HG03571 (cell line): ENCODE measurements at regions not wholly inside any gene's neighbourhood (a gene's known extent, or its start where the extent isn't known, plus 50 kb on each side); places are given as distances from the start of the nearest gene placed in this dataset.

ENCODE experiments used
- ATAC-seq: cut with Tn5 transposase; IDR thresholded peaks from one replicate; pipeline ENCODE4 v1.9.1; 2021; ENCODE audit not compliant: unreplicated experiment

DNA sequence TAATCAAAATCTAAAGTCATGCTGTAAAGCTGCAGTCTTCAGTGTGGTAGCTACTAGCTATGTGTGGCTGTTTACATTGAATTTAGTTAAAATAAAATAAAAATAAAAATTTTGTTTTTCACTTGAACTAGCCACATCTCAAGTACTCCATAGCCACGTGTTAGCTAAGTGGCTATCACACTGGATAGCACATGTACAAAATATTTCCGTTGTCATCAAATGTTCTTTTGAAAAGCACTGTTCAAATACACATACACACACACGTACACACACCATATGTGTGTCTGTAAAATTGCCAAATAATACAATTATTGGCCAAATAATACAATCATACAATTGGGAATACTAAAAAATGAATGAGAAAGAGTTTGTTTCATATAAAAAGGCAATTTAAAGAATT, 778.2 kb upstream of the FLRT2 start:
- no peak for ATAC-seq

DNA sequence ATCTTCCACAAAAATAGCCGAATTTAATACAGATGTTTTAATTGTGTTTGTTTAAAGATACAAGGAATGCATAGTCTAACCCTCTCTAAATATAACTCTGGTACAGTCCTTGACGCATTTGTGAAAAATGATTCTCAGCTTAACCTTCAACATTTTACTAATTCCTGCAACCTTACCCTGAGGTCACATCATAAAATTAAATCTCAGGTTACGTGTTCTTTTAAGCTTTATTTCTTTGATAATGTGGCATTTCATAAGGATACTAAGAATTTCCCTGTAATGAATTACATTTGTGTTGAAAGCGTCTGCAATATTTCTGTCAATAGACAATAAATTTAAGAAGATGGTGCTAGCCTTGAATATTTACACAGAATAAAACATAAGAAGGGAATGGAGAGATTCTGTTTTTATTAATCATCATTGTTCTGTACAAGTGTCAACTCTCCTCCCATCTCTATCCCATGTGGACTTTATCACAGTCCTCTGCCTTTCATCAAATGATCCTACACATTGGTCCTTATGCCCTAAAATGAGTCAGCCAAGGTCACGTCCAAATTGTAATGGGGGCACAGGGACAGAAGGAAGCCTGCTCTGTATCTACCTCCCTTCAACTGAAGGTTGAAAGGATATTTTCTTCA, 769.3 kb upstream of the FLRT2 start:
- ATAC-seq, result no peak

DNA sequence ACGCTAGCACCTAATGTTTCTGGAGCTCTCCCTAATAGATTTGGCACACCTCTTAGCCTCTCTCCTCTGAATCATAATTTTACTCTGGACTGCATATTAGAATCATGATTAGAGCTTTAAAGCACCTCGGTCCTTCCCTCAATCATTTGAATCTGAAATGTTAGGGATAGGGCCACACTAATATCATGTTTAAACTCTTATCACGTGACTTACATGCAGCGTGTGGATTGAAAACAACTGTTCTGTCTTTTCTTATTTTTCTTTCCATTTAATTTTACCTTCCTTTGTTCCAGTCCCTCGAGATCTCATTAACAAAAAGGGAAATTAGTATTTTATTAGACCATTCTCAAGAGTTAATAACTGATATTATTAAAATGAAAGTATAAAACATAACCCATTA, 762.5 kb upstream of the FLRT2 start:
- no peak for ATAC-seq

DNA sequence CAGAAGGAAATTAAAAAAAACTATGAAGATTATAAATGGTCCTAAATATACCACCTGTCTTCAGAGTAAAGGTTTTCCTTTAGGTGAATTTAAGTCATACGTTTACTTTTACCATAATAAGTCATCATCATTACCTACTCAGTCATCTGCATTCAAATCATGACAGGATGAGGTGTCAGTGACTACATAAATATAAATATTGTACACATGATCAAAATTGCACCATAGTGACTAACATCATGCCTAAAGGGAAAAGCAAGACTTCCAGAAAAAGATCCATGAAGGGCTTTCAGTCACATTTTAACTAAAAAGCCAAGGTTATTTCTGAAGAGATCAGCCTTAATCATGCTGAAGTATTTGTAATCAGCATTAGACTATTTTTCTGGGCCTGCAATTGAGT, 759.9 kb upstream of the FLRT2 start:
- no peak for ATAC-seq

DNA sequence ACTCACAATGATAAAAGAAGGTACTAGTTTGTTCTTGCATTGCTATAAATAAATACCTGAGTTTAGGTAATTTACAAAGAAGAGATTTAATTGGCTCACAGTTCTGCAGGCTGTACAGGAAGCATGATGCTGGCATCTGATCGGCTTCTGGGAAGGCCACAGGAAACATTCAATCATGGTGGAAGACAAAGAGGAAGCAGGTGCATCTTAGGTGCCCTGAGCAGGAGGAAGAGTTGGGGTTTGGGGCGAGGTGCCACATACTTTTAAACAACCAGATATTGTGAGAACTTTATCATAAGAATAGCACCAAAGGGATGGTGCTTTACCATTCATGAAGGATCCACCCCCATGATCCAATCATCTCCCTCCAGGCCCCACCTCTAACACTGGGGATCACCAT, 752.6 kb upstream of the FLRT2 start:
- ATAC-seq, result no peak

DNA sequence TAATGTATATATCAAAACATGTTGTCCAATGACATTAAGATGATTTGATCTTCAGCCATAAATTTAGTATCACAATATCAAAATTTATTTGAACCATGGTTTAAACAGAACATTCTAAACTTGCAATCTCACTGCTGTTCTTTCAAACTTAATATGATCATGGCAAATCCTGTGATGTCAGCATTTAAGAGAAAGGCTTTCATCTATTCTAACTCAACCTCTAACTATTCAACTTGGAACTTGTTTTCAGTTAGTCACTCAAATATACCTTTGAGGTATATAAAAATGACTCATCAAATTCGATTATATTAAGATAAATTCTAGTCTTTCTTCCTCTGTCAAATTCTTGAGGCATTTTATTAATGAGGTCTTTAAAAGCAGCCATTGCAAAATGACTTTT, 747.0 kb upstream of the FLRT2 start:
- no peak for ATAC-seq

DNA sequence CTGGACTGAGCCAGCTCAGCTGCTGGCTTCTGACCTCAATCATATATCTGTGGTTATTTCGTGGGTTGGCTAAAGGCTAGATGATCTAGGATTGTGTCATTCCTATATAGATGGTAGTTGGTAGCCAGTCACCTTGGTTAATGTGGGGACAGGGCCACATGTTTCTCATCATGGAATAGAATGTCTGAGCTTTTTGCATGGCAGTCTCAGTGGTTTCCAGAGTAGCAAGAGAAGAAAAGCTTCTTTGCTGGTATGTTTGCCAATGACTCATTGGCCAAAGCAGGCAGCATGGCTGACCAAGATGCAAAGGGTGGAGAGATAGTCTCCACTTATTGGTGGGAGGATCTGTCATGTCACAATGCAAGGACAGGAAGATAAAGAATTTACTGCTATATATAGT, 746.4 kb upstream of the FLRT2 start:
- ATAC-seq, result no peak

DNA sequence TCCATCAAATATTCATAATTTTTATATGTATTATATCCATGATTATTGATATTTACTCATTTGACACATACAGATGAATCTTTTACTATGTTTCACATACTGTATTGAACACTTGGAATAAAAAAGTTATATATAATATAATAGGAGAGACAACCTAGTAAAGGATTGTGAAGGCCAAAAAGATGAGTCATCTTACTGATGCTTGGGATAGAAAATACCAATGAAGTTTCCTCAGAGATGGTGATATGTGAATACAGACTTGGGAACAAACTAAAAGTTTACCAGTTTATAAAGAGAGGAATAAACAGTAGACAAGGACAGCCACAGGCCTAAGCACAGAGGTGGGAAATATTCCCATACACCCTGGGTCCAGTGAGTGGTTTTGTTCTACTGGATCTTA, 743.9 kb upstream of the FLRT2 start:
- ATAC-seq, result no peak

DNA sequence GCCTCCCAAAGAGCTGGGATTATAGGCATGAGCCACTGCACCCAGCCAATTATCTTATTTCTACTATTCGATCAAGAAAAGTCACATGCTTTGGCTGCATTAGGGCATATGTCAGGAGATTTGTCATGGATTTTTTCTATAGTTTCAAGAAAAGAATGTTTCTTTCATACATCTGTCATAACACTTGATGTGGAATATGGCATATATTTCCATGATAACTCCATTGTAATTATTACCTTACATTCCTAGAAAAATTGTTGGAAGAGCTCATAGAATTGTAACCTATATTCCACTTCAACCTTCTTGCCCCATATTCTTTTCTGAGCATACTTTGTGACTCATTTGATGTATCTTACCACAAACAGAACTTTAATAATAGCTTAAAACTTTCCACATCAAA, 740.9 kb upstream of the FLRT2 start:
- ATAC-seq, result no peak

DNA sequence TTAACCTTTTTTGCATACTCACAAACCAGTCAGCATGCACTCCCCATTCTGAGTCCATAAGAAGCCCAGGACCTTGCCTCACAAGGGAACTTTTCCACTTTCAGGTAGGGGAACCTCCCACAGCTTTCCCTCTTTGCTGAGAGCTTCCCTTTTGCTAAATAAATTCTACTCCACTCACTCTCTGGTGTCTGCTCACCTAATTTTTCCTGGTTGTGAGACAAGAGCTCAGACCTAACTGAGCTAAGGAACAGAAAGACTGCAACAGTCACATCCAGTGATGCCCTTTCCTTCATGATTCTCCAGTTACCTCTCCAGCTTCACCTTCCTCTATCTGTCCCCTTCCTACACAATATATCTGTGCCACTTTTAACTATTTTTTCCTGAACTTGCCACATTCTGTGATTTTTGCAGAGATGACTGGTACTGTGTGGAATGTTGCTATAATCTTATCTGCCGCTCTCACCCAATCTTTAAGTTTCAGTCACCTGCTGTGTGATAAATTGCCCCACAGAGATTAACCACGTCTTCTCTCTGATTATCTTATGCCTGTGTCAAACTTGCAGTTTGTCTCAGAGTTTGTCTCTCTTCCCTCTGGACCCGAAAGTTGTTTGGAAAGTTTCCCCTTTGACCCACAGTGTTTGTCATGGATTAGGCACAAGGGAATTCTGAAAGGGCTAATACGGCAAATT, 737.1 kb upstream of the FLRT2 start:
- no peak for ATAC-seq

DNA sequence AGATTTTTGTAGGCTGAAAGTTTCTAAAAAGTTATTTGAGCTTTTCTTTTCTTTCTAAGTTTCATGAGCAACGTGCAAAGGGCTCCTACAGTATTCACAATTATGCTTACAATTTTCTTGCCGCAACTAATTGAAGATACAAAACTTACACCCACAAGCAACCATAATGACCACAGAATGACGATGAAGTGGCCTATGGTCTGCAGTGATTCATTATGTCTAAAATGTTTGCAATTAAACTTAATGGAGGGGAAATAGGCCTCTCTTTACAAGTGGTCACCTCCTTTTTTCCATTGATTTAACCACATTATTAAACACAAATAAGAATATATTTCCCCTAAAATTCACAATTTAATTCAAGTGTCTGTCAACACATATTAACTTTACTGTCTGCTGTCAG, 732.6 kb upstream of the FLRT2 start:
- no peak for ATAC-seq

DNA sequence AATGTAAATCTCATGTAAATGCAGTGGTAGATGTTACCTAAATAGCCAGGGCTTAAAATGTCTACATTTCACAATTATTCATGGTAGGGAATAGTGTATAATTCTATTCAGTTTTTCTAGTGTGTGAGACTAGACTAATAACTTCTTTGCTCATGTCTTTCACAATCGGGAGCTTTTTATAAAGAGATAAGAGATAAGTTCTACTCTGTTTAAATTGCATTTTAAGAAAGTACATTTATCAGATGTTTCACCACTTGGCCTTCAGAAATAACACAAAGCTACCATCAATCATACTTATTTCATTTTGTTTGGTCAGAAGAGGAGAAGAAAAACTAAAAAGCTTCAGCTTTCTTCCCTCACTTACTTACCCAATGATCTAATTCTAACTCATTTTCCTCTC, 725.5 kb upstream of the FLRT2 start:
- no peak for ATAC-seq

DNA sequence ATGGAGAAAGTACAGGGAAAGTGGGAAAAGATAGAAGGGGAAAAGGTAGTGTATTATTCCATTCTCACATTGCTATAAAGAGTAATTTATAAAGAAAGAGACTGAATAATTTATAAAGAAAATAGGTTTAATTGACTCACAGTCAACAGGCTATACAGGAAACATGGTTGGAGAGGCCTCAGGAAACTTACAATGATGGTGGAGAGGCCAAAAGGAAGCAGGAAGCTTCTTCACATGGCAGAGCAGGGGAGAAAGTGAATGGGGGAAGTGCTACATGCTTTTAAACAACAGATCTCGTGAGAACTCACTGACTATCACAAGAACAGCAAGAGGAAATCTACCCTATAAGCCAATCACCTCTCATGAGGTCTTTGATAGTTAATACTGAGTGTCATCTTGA, 725.0 kb upstream of the FLRT2 start:
- ATAC-seq, result no peak

DNA sequence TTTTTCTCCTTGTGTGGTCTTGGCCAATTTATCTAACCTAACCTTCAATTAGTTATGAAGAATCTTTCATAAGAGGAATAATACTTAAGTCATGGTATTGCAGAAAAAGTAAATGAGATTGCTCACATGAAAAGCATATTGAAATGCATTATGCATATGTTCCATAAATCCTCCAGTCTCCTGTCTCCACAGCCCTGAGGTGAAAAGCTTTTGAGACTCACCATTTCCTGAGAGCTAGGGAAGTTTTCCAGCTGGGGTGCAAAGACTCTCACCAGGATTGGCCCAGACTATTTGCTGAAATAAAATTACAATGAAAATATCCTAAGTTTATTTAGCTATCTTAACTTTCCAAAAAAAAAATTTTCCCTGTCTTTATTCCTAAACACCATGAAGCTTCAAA, 723.8 kb upstream of the FLRT2 start:
- ATAC-seq, result no peak

DNA sequence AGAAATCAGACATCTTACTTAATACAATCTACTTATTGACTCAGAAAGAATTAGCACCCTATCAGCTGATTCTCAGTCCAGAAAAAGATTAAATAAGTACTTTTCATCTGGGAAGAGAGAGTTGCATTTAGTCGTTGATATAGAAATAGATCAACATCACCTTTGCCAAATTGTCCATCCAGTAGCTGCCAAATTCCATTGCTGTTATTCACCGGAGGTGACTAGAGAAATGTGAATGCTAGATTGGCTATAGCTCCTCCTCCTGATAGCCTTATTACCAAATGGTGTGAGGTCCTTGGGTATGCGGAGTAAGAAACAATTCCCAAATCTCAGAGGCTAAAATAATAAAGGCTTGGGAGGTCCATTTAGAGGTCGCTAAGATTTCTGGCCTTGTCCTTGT, 723.3 kb upstream of the FLRT2 start:
- no peak for ATAC-seq

DNA sequence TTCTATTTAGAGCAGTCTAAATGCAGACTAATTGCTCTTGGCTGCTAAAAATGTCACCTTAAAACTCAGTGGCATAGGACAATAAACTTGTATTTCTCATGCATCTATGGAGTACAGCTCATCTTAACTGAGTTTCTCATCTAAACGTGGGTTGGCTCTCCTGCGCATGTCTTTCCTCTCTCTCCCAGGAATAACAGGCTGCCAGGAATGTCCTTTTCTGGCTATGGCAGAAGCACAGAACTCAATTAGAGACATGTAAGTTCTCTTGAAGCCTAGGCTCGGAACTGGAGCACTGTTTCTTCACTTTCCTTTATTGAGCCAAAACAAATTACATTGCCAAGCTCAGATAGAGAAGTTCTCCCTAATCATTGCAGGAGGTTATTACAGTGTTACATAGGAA, 722.3 kb upstream of the FLRT2 start:
- ATAC-seq, result no peak

DNA sequence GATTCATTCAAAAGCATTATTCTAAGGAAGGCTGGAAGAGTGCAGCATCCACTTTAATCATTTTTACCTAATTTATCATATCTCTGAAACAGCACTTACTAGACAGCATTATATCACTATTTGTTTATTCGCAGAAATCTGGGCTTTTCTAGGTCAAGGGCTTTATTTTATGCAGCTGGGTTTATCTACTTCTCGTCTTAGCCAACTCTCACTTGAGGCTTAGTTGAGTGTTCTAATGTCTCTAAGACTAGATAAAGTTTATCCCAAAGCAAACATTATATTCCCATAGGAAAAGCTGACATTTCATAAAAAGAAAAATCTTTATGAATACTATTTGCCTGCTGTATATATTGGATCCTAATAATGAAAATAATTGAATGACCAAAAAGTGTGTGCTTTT, 720.8 kb upstream of the FLRT2 start:
- no peak for ATAC-seq

DNA sequence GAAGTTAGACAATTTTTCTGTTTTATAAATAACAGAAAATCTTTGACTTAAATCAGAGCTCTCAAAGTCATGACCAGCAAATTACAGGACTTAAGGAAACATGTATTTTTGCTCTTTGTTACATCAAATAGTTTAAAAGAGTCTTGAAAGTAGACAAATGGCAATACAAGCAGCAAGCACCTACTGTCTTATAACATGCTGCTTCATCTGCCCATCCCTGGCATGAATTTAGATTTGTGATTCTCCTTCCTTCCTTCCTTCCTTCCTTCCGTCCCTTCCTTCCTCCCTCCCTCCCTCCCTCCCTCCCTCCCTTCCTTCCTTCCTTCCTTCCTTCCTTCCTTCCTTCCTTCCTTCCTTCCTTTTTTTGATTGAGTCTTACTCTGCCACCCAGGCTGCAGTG, 715.6 kb upstream of the FLRT2 start:
- ATAC-seq, result no peak

DNA sequence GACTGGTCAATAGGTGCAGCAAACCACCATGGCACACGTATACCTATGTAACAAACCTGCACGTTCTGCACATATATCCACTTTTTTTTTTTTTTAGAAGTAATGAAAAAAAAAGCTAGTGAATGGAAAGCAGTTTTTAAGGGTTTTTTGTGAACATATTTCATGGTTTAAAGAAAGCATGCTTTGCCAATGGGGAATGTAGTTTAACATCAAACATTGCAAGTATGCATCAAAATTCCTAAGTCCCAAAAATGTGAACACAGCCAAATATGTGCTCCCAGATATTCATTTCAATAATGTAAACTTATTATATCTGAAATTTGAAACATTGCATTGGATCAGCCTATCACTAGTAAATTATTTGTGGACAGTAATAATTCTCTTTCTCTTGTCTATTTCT, 710.4 kb upstream of the FLRT2 start:
- ATAC-seq, result no peak

DNA sequence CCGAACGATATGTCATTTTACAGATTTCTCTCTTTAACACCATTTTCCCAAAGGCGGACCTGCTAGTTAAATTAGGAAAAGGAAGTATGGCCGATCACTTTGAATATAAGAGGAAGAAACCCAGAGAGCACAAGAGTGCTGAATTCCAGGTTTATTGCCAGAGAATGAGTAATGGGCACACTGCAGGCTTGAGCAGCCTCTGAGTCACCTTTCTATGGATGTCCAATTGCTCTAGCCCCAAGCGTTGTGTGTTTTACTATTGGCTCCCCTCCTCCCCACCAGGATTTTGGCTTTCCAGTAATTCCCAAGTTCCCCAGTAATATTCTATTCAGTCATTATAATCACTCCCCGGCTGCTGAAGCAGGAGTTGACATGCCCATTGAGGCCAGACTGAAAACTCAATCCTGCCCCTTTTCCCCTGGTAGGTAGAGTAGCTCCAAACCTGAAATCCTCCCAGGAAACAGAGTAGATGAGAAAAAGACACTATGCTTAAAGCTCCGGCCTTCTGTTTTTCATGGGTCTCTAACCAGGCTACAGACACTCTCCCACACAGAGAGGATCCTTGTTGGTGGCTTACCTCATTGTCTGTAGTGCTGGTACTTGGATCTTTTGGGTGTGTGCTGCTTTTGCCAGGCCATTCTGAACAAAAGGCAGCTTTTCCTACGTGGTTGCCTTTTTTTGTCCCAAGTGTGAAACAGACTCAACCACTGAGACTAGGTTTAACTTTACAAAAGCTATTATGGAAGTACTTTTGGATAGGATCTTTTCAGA, 704.3 kb upstream of the FLRT2 start:
- no peak for ATAC-seq

DNA sequence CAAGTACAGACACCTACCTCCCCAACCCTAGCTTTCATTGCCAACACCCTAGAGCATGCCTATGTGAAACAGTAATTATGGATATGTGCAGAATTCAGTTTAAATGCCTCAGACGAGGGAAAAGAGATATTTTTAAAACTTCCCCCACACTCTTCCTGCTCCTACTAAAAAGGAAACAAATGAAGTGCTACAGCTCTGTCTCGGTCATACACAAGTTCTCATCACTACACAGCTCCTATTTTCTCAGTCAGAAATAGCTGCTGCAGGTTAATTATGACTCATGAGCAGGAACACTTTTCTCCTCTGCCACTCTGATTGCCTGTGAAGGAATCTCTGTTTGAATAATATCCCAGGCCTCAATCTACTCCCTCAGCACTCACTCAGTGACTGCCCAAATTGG, 703.6 kb upstream of the FLRT2 start:
- ATAC-seq, result no peak

DNA sequence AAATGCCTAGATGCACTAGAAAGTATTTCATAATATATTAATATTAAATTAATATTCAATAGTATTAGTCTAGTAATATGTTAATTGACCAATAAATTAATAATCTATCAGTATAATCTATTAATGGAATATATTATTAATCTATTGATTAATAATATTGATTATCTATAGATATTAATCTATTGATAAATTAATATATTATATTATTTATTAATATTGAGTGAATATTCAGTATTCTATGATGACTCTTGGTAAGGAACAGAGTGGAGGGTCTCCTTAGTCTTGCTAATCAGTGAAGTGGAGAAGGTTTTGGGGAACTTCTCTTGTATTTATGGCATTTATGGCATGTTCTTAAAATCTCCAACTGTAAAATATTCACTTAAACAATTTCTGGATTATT, 679.3 kb upstream of the FLRT2 start:
- no peak for ATAC-seq
